Activated naive CD8-positive, alpha-beta T cell treated with anti-CD3 and anti-CD28 coated beads, Interleukin-2, amount 50 U/mL, for 16 hours (primary cell): ENCODE measurements at regions not wholly inside any gene's neighbourhood (a gene's known extent, or its start where the extent isn't known, plus 50 kb on each side); places are given as distances from the start of the nearest gene placed in this dataset.
"Not testable (repeated sequence)": the region's sequence is repeated elsewhere in the genome, so short reads cannot be mapped to it uniquely, and the experiment has no call there.

Experiments
- DNase-seq: peaks from one replicate; pipeline ENCODE4 v3.0.0-alpha.2; 2020; ENCODE audit warnings: low read depth, low spot score

- DNase-seq: no peak
Observed at GRCh38 chr2:198308368-198308767, 504.0 kb downstream of the PLCL1 start.

GRCh38 chr2:198307093-198307492, 502.7 kb downstream of the PLCL1 start:
- no peak for DNase-seq

- no peak for DNase-seq
Observed at GRCh38 chr2:198304859-198305258, 500.5 kb downstream of the PLCL1 start.

- DNase-seq: no peak
Observed at GRCh38 chr2:198297350-198297749, 493.0 kb downstream of the PLCL1 start.

GRCh38 chr2:198296665-198297308, 492.4 kb downstream of the PLCL1 start:
- peak; percentile 17 for DNase-seq

- DNase-seq: no peak
Observed at GRCh38 chr2:198293281-198293680, 488.9 kb downstream of the PLCL1 start.

- no peak for DNase-seq
Observed at GRCh38 chr2:198289811-198290210, 485.4 kb downstream of the PLCL1 start.

GRCh38 chr2:198287706-198288105, 483.3 kb downstream of the PLCL1 start:
- DNase-seq: no peak

- DNase-seq: no peak
Observed at GRCh38 chr2:198285216-198285615, 480.8 kb downstream of the PLCL1 start.

- no peak for DNase-seq
Observed at GRCh38 chr2:198283146-198283545, 478.8 kb downstream of the PLCL1 start.

- DNase-seq: no peak
Observed at GRCh38 chr2:198282061-198282460, 477.7 kb downstream of the PLCL1 start.

GRCh38 chr2:198280145-198280544, 475.8 kb downstream of the PLCL1 start:
- DNase-seq: no peak

- DNase-seq: no peak
Observed at GRCh38 chr2:198279026-198279425, 474.6 kb downstream of the PLCL1 start.

- DNase-seq: no peak
Observed at GRCh38 chr2:198277181-198277580, 472.8 kb downstream of the PLCL1 start.

- DNase-seq: no peak
Observed at GRCh38 chr2:198273660-198274059, 469.3 kb downstream of the PLCL1 start.

GRCh38 chr2:198270157-198270556, 465.8 kb downstream of the PLCL1 start:
- DNase-seq: not testable (repeated sequence)

GRCh38 chr2:198268519-198268918, 464.1 kb downstream of the PLCL1 start:
- no peak for DNase-seq

- DNase-seq: no peak
Observed at GRCh38 chr2:198259496-198259895, 455.1 kb downstream of the PLCL1 start.

- no peak for DNase-seq
Observed at GRCh38 chr2:198254536-198255090, 450.2 kb downstream of the PLCL1 start.

GRCh38 chr2:198253995-198254394, 449.6 kb downstream of the PLCL1 start:
- DNase-seq: no peak

- no peak for DNase-seq
Observed at GRCh38 chr2:198252472-198252871, 448.1 kb downstream of the PLCL1 start.

GRCh38 chr2:198242093-198242492, 437.7 kb downstream of the PLCL1 start:
- DNase-seq: no peak

GRCh38 chr2:198238429-198238828, 434.0 kb downstream of the PLCL1 start:
- DNase-seq: no peak

- no peak for DNase-seq
Observed at GRCh38 chr2:198236338-198236737, 431.9 kb downstream of the PLCL1 start.
